AG10803 (cell line): ENCODE measurements at regions not wholly inside any gene's neighbourhood (a gene's known extent, or its start where the extent isn't known, plus 50 kb on each side); places are given as distances from the start of the nearest gene placed in this dataset.
A peak's percentile ranks its signal among the peaks of the same experiment; 100 is the strongest.

Source experiments
- DNase-seq: peaks from one replicate; pipeline ENCODE4 v3.0.0; 2010; ENCODE audit warnings: low read depth
- H3K4me3 ChIP-seq: 2 replicates; pipeline ENCODE4 v1.5.1; 2011; ENCODE audit warnings: mild to moderate bottlenecking, low read length, control low read depth
- TF ChIP-seq, protein P1 (sequence below): conservative IDR thresholded peaks from 2 replicates; pipeline ENCODE4 v1.5.1; 2011; ENCODE audit warnings: mild to moderate bottlenecking, low read length, control low read depth, inconsistent platforms

- no peak overlapping the region for H3K4me3 ChIP-seq
- DNase-seq, result no peak
- TF ChIP-seq, protein P1, sequence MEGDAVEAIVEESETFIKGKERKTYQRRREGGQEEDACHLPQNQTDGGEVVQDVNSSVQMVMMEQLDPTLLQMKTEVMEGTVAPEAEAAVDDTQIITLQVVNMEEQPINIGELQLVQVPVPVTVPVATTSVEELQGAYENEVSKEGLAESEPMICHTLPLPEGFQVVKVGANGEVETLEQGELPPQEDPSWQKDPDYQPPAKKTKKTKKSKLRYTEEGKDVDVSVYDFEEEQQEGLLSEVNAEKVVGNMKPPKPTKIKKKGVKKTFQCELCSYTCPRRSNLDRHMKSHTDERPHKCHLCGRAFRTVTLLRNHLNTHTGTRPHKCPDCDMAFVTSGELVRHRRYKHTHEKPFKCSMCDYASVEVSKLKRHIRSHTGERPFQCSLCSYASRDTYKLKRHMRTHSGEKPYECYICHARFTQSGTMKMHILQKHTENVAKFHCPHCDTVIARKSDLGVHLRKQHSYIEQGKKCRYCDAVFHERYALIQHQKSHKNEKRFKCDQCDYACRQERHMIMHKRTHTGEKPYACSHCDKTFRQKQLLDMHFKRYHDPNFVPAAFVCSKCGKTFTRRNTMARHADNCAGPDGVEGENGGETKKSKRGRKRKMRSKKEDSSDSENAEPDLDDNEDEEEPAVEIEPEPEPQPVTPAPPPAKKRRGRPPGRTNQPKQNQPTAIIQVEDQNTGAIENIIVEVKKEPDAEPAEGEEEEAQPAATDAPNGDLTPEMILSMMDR, result no peak
These were observed 1095.1 kb downstream of the DTWD2 start for GRCh38 chr5:117893211-117893610.

DNA sequence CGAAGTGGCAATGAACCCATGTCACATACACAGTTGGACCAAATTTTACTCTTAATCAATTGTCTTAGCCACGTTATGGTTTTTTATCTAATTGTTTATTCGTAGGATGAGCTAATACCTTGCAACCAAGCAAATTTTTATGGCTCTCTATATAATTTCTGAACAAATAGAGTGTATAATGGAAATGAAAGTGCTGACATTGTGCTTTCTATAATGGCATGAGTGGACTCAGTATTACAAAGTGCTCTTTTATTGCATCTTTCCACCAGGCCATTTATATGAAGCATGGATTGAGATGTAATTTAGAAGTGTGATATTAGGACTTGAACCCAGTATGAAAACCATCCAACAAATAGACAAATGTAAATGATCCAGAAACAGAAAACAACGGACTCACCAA lies 1096.0 kb downstream of the DTWD2 start:
- H3K4me3 ChIP-seq, result no peak overlapping the region
- TF ChIP-seq, protein P1, result no peak
- no peak for DNase-seq

- H3K4me3 ChIP-seq, result no peak overlapping the region
- TF ChIP-seq, protein P1, result no peak
- DNase-seq, result peak; percentile 12
These were observed 1098.8 kb downstream of the DTWD2 start for GRCh38 chr5:117889596-117889995.

GRCh38 chr5:117888688-117889087 lies 1099.7 kb downstream of the DTWD2 start:
- no peak overlapping the region; the same call in 1 of the 2 replicates for H3K4me3 ChIP-seq
- TF ChIP-seq, protein P1, result no peak
- no peak for DNase-seq

- DNase-seq, result no peak
- TF ChIP-seq, protein P1, result no peak
- no peak overlapping the region for H3K4me3 ChIP-seq
These were observed 1106.7 kb downstream of the DTWD2 start for GRCh38 chr5:117881426-117882230.

- no peak overlapping the region for H3K4me3 ChIP-seq
- TF ChIP-seq, protein P1, result no peak
These were observed 1107.4 kb downstream of the DTWD2 start for GRCh38 chr5:117880932-117881331.

GRCh38 chr5:117877731-117878130 lies 1110.6 kb downstream of the DTWD2 start:
- no peak for DNase-seq
- H3K4me3 ChIP-seq, result no peak overlapping the region
- TF ChIP-seq, protein P1, result no peak

More at GRCh38 chr5:117880932-117881331, 1107.4 kb downstream of the DTWD2 start:
- no peak for DNase-seq
